DND-41 (cell line): ENCODE measurements at regions not wholly inside any gene's neighbourhood (a gene's known extent, or its start where the extent isn't known, plus 50 kb on each side); places are given as distances from the start of the nearest gene placed in this dataset.

Source experiments
- ATAC-seq: fragments of 200-7000 bp; cut with Tn5 transposase; 3 replicates; pipeline ENCODE4 v1.9.1; 2021; ENCODE audit warnings: low read depth; ENCODE audit not compliant: insufficient read depth
- DNase-seq: peaks from one replicate; pipeline ENCODE4 v3.0.0-alpha.2; 2020
- H2AFZ ChIP-seq: 2 replicates; pipeline ENCODE4 v1.6.0; 2012; ENCODE audit warnings: low read depth, low read length
- H3K27ac ChIP-seq: 2 replicates; pipeline ENCODE4 v1.5.1; 2012; ENCODE audit warnings: low read length, inconsistent platforms
- H3K27me3 ChIP-seq: fragments of 200-600 bp; sonication (generic); 2 replicates; pipeline ENCODE4 v1.6.0; 2012; ENCODE audit warnings: low read length, mild to moderate bottlenecking, inconsistent platforms; ENCODE audit not compliant: insufficient read depth, poor library complexity
- H3K36me3 ChIP-seq: 2 replicates; pipeline ENCODE4 v1.5.1; 2012; ENCODE audit warnings: low read length, inconsistent platforms; ENCODE audit not compliant: insufficient read depth
- H3K4me1 ChIP-seq: 2 replicates; pipeline ENCODE4 v1.5.1; 2012; ENCODE audit warnings: mild to moderate bottlenecking, low read length; ENCODE audit not compliant: insufficient read depth
- H3K4me2 ChIP-seq: 2 replicates; pipeline ENCODE4 v1.6.0; 2012; ENCODE audit warnings: mild to moderate bottlenecking, moderate library complexity, low read length, inconsistent platforms; ENCODE audit not compliant: insufficient read depth
- H3K4me3 ChIP-seq, 2 experiments: fragments of 200-600 bp in 1 of 2; shearing (Covaris generic) in 1 of 2; 2 replicates each; pipeline ENCODE4 v1.5.1; 2012 to 2016; ENCODE audit warnings: inconsistent platforms in 2 of 2, low read length in 2 of 2, mild to moderate bottlenecking in 2 of 2, low read depth in 1 of 2, moderate library complexity in 1 of 2
- H3K79me2 ChIP-seq: 2 replicates; pipeline ENCODE4 v1.6.0; 2012; ENCODE audit warnings: low read length, inconsistent platforms; ENCODE audit not compliant: insufficient read depth
- H3K9ac ChIP-seq: 2 replicates; pipeline ENCODE4 v1.6.0; 2012; ENCODE audit warnings: low read depth, mild to moderate bottlenecking, inconsistent platforms, low read length, moderate library complexity
- H3K9me3 ChIP-seq: 2 replicates; pipeline ENCODE4 v1.5.1; 2012; ENCODE audit warnings: low read length, moderate library complexity, mild to moderate bottlenecking, inconsistent platforms; ENCODE audit not compliant: insufficient read depth, severe bottlenecking
- H4K20me1 ChIP-seq: 2 replicates; pipeline ENCODE4 v1.6.0; 2012; ENCODE audit warnings: low read length; ENCODE audit not compliant: insufficient read depth
- CTCF ChIP-seq: IDR thresholded peaks from 2 replicates; pipeline ENCODE4 v1.5.1; 2012; ENCODE audit warnings: borderline replicate concordance, low read length, moderate library complexity, mild to moderate bottlenecking; ENCODE audit not compliant: poor library complexity, severe bottlenecking; ENCODE audit errors: extremely low read depth
- EZH2 ChIP-seq: IDR thresholded peaks from 3 replicates; pipeline ENCODE4 v1.6.1; 2012; ENCODE audit warnings: borderline replicate concordance, low read depth, mild to moderate bottlenecking, moderate library complexity, low read length, inconsistent platforms; ENCODE audit not compliant: severe bottlenecking

GRCh38 chr11:13117344-13117743, 108.2 kb downstream of the RASSF10 start:
- H3K27ac ChIP-seq: no peak overlapping the region
- no peak for ATAC-seq

GRCh38 chr11:13118194-13118593, 109.1 kb downstream of the RASSF10 start:
- no peak for ATAC-seq
- Histone ChIP-seq H3K9ac (no peak overlapping the region), H3K4me3 (no peak overlapping the region)

More at GRCh38 chr11:13117344-13117743, 108.2 kb downstream of the RASSF10 start:
- TF ChIP-seq EZH2 (no peak), CTCF (no peak)
- Histone ChIP-seq H3K9me3 (no peaks in the 10 kb centered on the region), H3K4me3 (no peak overlapping the region), H2AFZ (no peak overlapping the region), H3K4me2 (no peak overlapping the region), H3K79me2 (no peaks in the 10 kb centered on the region), H3K9ac (no peak overlapping the region), H3K27me3 (peaks cover 7% of the 10 kb centered on the region), H3K36me3 (no peaks in the 10 kb centered on the region), H4K20me1 (no peaks in the 10 kb centered on the region), H3K4me1 (no peaks in the 10 kb centered on the region)
- no peak for DNase-seq

GRCh38 chr11:13118650-13119049, 109.5 kb downstream of the RASSF10 start:
- H3K4me2 ChIP-seq: no peak overlapping the region

More at GRCh38 chr11:13118194-13118593, 109.1 kb downstream of the RASSF10 start:
- H2AFZ ChIP-seq: no peak overlapping the region
- TF ChIP-seq CTCF (no peak), EZH2 (no peak)
- no peak overlapping the region for H3K4me2 ChIP-seq
- no peaks in the 10 kb centered on the region for H4K20me1 ChIP-seq
- H3K36me3 ChIP-seq: no peaks in the 10 kb centered on the region
- H3K27me3 ChIP-seq: peaks cover 5% of the 10 kb centered on the region
- H3K4me1 ChIP-seq: no peaks in the 10 kb centered on the region
- H3K79me2 ChIP-seq: no peaks in the 10 kb centered on the region
- H3K9me3 ChIP-seq: no peaks in the 10 kb centered on the region
- no peak for DNase-seq
- H3K27ac ChIP-seq: no peak overlapping the region

More at GRCh38 chr11:13118650-13119049, 109.5 kb downstream of the RASSF10 start:
- Histone ChIP-seq H3K79me2 (no peaks in the 10 kb centered on the region), H2AFZ (no peak overlapping the region), H3K9me3 (no peaks in the 10 kb centered on the region), H3K9ac (no peak overlapping the region), H3K36me3 (no peaks in the 10 kb centered on the region), H3K4me1 (no peaks in the 10 kb centered on the region), H3K4me3 (no peak overlapping the region), H3K27me3 (peaks cover 5% of the 10 kb centered on the region), H3K27ac (no peak overlapping the region), H4K20me1 (no peaks in the 10 kb centered on the region)
- TF ChIP-seq CTCF: no peak
- TF ChIP-seq EZH2: no peak
- ATAC-seq (no peak), DNase-seq (no peak)
